SK-N-SH (cell line): ENCODE measurements at regions not wholly inside any gene's neighbourhood (a gene's known extent, or its start where the extent isn't known, plus 50 kb on each side); places are given as distances from the start of the nearest gene placed in this dataset.
A peak's percentile ranks its signal among the peaks of the same experiment; 100 is the strongest.

Experiments
- CTCF ChIA-PET: fragments of 300-600, 350-600 bp; formaldehyde crosslinking; extraction: SDS; loops from one replicate; lab custom pipeline; 2021; lab: Yijun Ruan, JAX
- POLR2A ChIA-PET: fragments of 350-600 bp; sonication (Branson Sonifier 250); formaldehyde crosslinking; extraction: SDS; loops from one replicate; lab custom pipeline; 2020; ENCODE audit warnings: antibody characterized with exemption, inconsistent platforms; lab: Yijun Ruan, JAX
- DNase-seq: peaks from one replicate; pipeline ENCODE4 v3.0.0; 2012
- H2AFZ ChIP-seq: fragments of 200-600 bp; sonication (generic); 2 replicates; pipeline ENCODE4 v1.8.1; 2016; ENCODE audit warnings: antibody characterized with exemption, mild to moderate bottlenecking, low read depth
- H3F3A ChIP-seq: fragments of 200-600 bp; sonication (generic); replicated peaks from 2 replicates; pipeline ENCODE3; 2016; ENCODE audit warnings: antibody characterized with exemption, mild to moderate bottlenecking; ENCODE audit not compliant: insufficient read depth
- H3K27ac ChIP-seq, 2 experiments: fragments of 200-500 bp in 1 of 2; fragments of 200-600 bp in 1 of 2; sonication (Bioruptor generic) in 1 of 2; sonication (generic), shearing (Covaris generic) in 1 of 2; 2 replicates each; pipeline versions ENCODE4 v1.5.1 to v1.6.1; 2014 to 2016; ENCODE audit warnings: low read depth in 2 of 2, inconsistent platforms in 1 of 2, low read length in 1 of 2, mild to moderate bottlenecking in 1 of 2, mixed read lengths in 1 of 2
- H3K27me3 ChIP-seq: fragments of 200-600 bp; sonication (generic), shearing (Covaris generic); 2 replicates; pipeline ENCODE4 v1.6.1; 2016; ENCODE audit warnings: mixed run types; ENCODE audit not compliant: insufficient read depth
- H3K36me3 ChIP-seq, 2 experiments: fragments of 200-500 bp in 1 of 2; fragments of 200-600 bp in 1 of 2; sonication (Bioruptor generic) in 1 of 2; sonication (generic) in 1 of 2; replicated peaks in 1 of 2; 2 replicates each; pipeline versions ENCODE3 to v1.5.1; 2014 to 2016; ENCODE audit warnings: low read length in 1 of 2, mild to moderate bottlenecking in 1 of 2; ENCODE audit not compliant: insufficient read depth in 2 of 2, control insufficient read depth in 1 of 2
- H3K4me1 ChIP-seq, 2 experiments: fragments of 200-500 bp in 1 of 2; fragments of 200-600 bp in 1 of 2; sonication (Bioruptor generic) in 1 of 2; sonication (generic), shearing (Covaris generic) in 1 of 2; 2 replicates each; pipeline versions ENCODE4 v1.5.1 to v1.6.1; 2014 to 2016; ENCODE audit warnings: low read depth in 1 of 2, low read length in 1 of 2, mixed run types in 1 of 2; ENCODE audit not compliant: insufficient read depth in 2 of 2, control insufficient read depth in 1 of 2
- H3K4me2 ChIP-seq: fragments of 200-600 bp; sonication (generic), shearing (Covaris generic); 2 replicates; pipeline ENCODE4 v1.6.1; 2017; ENCODE audit warnings: mixed run types
- H3K4me3 ChIP-seq, 2 experiments: fragments of 200-500 bp in 1 of 2; fragments of 200-600 bp in 1 of 2; sonication (Bioruptor generic) in 1 of 2; sonication (generic), shearing (Covaris generic) in 1 of 2; 2 replicates each; pipeline versions ENCODE4 v1.5.1 to v1.8.1; 2014 to 2016; ENCODE audit warnings: low read depth in 2 of 2, inconsistent platforms in 1 of 2, low read length in 1 of 2, mild to moderate bottlenecking in 1 of 2, mixed read lengths in 1 of 2, moderate library complexity in 1 of 2
- H3K79me2 ChIP-seq: fragments of 200-600 bp; sonication (generic); 2 replicates; pipeline ENCODE4 v1.8.1; 2017; ENCODE audit warnings: mild to moderate bottlenecking; ENCODE audit not compliant: insufficient read depth
- H3K9ac ChIP-seq: fragments of 200-600 bp; sonication (generic); 2 replicates; pipeline ENCODE4 v1.6.1; 2017; ENCODE audit warnings: mixed run types
- H3K9me2 ChIP-seq: fragments of 200-600 bp; sonication (generic); 2 replicates; pipeline ENCODE4 v1.6.1; 2017; ENCODE audit warnings: mixed run types
- H3K9me3 ChIP-seq: fragments of 200-600 bp; sonication (generic); 2 replicates; pipeline ENCODE4 v1.6.1; 2017; ENCODE audit warnings: mixed run types, mild to moderate bottlenecking, moderate library complexity
- H4K20me1 ChIP-seq: fragments of 200-600 bp; sonication (generic); 2 replicates; pipeline ENCODE4 v1.6.1; 2017; ENCODE audit warnings: mild to moderate bottlenecking, mixed run types; ENCODE audit not compliant: insufficient read depth
- FOSL2 ChIP-seq: IDR thresholded peaks from 2 replicates; pipeline ENCODE4 v1.4.0; 2012; ENCODE audit warnings: low read depth, mild to moderate bottlenecking, moderate library complexity, borderline replicate concordance
- RCOR1 ChIP-seq: fragments of 150-350 bp; IDR thresholded peaks from 2 replicates; pipeline ENCODE4 v1.6.1; 2017; ENCODE audit warnings: antibody characterized with exemption, low read length
- WGBS: methylation state at CpG from one replicate; pipeline ENCODE4 v1.1.6; 2017; ENCODE audit warnings: low lambda C conversion rate; 5-methylcytosine and 5-hydroxymethylcytosine counted together
- TF ChIP-seq, protein P1 (sequence below): IDR thresholded peaks from 2 replicates; pipeline ENCODE4; 2012
- TF ChIP-seq, protein P2 (sequence below): fragments of 150-350 bp; IDR thresholded peaks from 2 replicates; pipeline ENCODE4 v1.6.1; 2017; ENCODE audit warnings: antibody characterized with exemption, low read length, low read depth, borderline replicate concordance

DNA sequence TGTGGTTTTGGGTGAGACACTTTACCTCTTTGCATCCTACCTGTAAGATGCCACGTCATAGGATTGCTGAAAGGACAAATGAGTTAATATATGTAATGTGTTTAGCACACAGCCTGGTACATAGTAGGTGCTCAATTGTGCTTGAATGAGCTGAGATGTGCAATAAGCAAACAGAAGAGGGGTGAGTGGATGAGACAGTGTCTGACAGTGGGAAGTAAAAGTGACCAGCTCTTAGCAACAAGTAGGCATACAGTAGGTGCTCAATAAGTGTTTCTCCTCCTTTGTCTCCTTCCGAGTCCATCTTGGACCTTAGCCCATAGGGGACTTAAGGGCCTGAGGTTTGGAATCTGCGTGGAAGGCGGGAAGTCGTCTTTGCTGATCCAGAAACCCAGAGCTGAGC is 104.7 kb downstream of the CEBPB start:
- TF ChIP-seq, protein P1, sequence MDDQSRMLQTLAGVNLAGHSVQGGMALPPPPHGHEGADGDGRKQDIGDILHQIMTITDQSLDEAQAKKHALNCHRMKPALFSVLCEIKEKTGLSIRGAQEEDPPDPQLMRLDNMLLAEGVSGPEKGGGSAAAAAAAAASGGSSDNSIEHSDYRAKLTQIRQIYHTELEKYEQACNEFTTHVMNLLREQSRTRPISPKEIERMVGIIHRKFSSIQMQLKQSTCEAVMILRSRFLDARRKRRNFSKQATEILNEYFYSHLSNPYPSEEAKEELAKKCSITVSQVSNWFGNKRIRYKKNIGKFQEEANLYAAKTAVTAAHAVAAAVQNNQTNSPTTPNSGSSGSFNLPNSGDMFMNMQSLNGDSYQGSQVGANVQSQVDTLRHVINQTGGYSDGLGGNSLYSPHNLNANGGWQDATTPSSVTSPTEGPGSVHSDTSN = no peak
- TF ChIP-seq, protein P2, sequence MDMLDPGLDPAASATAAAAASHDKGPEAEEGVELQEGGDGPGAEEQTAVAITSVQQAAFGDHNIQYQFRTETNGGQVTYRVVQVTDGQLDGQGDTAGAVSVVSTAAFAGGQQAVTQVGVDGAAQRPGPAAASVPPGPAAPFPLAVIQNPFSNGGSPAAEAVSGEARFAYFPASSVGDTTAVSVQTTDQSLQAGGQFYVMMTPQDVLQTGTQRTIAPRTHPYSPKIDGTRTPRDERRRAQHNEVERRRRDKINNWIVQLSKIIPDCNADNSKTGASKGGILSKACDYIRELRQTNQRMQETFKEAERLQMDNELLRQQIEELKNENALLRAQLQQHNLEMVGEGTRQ = no peak
- no peak overlapping the region for H3K4me2 ChIP-seq
- no peak overlapping the region for H3K4me3 ChIP-seq
- no peak overlapping the region for H3K9ac ChIP-seq
- no peak overlapping the region for H3K27ac ChIP-seq
- no peaks in the 10 kb centered on the region for H4K20me1 ChIP-seq
- H3K79me2 ChIP-seq = no peaks in the 10 kb centered on the region
- no peak for DNase-seq
- ChIA-PET CTCF (interaction anchor here (0.9 to 2.0 kb wide), 4 partner anchors 9 to 63 kb away, joined by 3 to 5 read pairs (median 4); no protein-coding TSS in a partner anchor), POLR2A (interaction anchor here (1.3 kb wide), 1 partner anchor 9 kb away, joined by 3 read pairs; no protein-coding TSS in a partner anchor)
- WGBS = 84% methylated on average over 4 of the region's 5 CpGs
- no peaks in the 10 kb centered on the region; the same call in 1 of the 2 replicates for H3K27me3 ChIP-seq
- H2AFZ ChIP-seq = no peak overlapping the region
- no peaks in the 10 kb centered on the region for H3K9me2 ChIP-seq
- H3F3A ChIP-seq = no peaks in the 10 kb centered on the region
- peaks cover 0 to 11% of the 10 kb centered on the region in 2 experiments; a peak in 1 of 4 replicates for H3K4me1 ChIP-seq
- H3K36me3 ChIP-seq = no peaks in the 10 kb centered on the region
- H3K9me3 ChIP-seq = no peaks in the 10 kb centered on the region

DNA sequence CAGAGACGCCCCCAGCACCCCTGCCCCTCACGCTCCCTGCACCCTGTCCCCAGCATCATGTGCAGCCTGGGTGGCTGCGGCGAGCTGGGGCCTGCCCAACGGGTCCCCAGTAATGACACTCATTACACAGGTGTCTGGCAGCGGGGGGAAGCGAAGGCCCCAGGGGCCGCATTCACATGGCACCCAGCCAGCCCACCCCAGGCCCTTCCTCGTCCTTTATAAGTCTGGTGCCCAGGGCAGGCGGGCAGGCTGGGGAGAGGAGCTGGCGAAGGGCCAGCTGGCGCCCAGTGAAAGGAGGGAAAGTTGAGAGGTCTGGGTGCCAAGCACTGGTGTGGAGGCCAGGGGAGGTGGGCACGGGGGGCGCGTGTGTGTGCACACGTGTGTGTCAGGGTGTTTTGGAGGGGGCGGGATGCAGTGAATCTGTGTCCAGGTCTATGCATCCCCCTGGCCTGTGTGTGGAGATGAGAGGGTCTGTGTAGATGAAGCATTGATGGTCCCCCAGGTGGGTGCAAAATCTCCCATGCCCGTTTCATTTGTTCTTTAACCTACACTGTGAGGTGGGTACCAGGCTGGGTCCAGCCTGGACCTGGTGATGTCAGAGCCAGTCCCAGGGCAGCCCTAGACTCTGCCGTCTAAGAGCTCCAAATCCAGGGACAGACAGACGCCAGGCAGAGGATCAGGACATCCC is 105.3 kb downstream of the CEBPB start:
- ChIA-PET POLR2A (interaction anchor here (1.3 kb wide), 1 partner anchor 8 kb away, joined by 3 read pairs; no protein-coding TSS in a partner anchor), CTCF (interaction anchor here (0.9 to 2.0 kb wide), 4 partner anchors 9 to 62 kb away, joined by 3 to 5 read pairs (median 4); no protein-coding TSS in a partner anchor)
- Histone ChIP-seq H3F3A (no peaks in the 10 kb centered on the region), H3K9me2 (no peaks in the 10 kb centered on the region), H3K9ac (no peak overlapping the region), H3K36me3 (no peaks in the 10 kb centered on the region), H3K4me2 (no peak overlapping the region), H3K9me3 (no peaks in the 10 kb centered on the region), H3K27ac (peak overlapping the region in 1 of 2 experiments; percentile 12; a peak in 1 of 4 replicates), H3K27me3 (no peaks in the 10 kb centered on the region; the same call in 1 of the 2 replicates), H2AFZ (no peak overlapping the region), H3K4me1 (peaks cover 0 to 11% of the 10 kb centered on the region in 2 experiments; a peak in 1 of 4 replicates), H3K4me3 (no peak overlapping the region), H4K20me1 (no peaks in the 10 kb centered on the region), H3K79me2 (no peaks in the 10 kb centered on the region)
- DNase-seq = peak; percentile 87
- TF ChIP-seq FOSL2 (no peak), RCOR1 (0 out of 2 replicates have a peak, but pooled peaks have one; percentile 18)
- WGBS = 81% methylated on average over 16 of the region's 20 CpGs
